HepG2 (cell line): ENCODE measurements at regions not wholly inside any gene's neighbourhood (a gene's known extent, or its start where the extent isn't known, plus 50 kb on each side); places are given as distances from the start of the nearest gene placed in this dataset.

Experiments
- ARHGAP35 ChIP-seq: sonication (generic); formaldehyde crosslinking; IDR thresholded peaks from 2 replicates; pipeline ENCODE4 v1.9.0; 2022; ENCODE audit warnings: mild to moderate bottlenecking, inconsistent platforms, moderate library complexity, missing genetic modification reagents, borderline replicate concordance
- BRF2 ChIP-seq: sonication (generic); formaldehyde crosslinking; IDR thresholded peaks from 2 replicates; pipeline ENCODE4 v1.8.1; 2022; ENCODE audit warnings: mild to moderate bottlenecking, missing genetic modification reagents
- CTCF ChIP-seq: sonication (generic); formaldehyde crosslinking; IDR thresholded peaks from 2 replicates; pipeline ENCODE4 v1.5.0; 2020; ENCODE audit warnings: mild to moderate bottlenecking, missing genetic modification reagents, moderate library complexity
- EZH2 ChIP-seq: conservative IDR thresholded peaks from 2 replicates; pipeline ENCODE4 v1.6.1; 2012; ENCODE audit warnings: mild to moderate bottlenecking, low read depth, low read length, moderate library complexity
- IKZF5 ChIP-seq: IDR thresholded peaks from 2 replicates; pipeline ENCODE4 v1.6.1; 2018; ENCODE audit warnings: missing genetic modification reagents, mild to moderate bottlenecking, missing compliant biosample characterization
- IRF1 ChIP-seq: sonication (generic); formaldehyde crosslinking; IDR thresholded peaks from 2 replicates; pipeline ENCODE4 v1.4.0; 2020; ENCODE audit warnings: low read depth, mild to moderate bottlenecking, missing genetic modification reagents
- JUN ChIP-seq: sonication (generic); formaldehyde crosslinking; IDR thresholded peaks from 2 replicates; pipeline ENCODE4 v1.4.0; 2020; ENCODE audit warnings: mild to moderate bottlenecking, missing genetic modification reagents
- KAT8 ChIP-seq: IDR thresholded peaks from 2 replicates; pipeline ENCODE4 v1.6.1; 2016; ENCODE audit warnings: missing genetic modification reagents, missing compliant biosample characterization
- KLF13 ChIP-seq: sonication (generic); formaldehyde crosslinking; IDR thresholded peaks from 2 replicates; pipeline ENCODE4 v1.4.0; 2020; ENCODE audit warnings: mild to moderate bottlenecking, missing genetic modification reagents
- MEIS2 ChIP-seq: sonication (generic); formaldehyde crosslinking; IDR thresholded peaks from 2 replicates; pipeline ENCODE4 v1.9.0; 2021; ENCODE audit warnings: mild to moderate bottlenecking, missing genetic modification reagents
- RELA ChIP-seq: sonication (generic); formaldehyde crosslinking; IDR thresholded peaks from 2 replicates; pipeline ENCODE4 v1.4.0; 2020; ENCODE audit warnings: missing genetic modification reagents
- SP1 ChIP-seq, 2 experiments: fragments of 450-650 bp in 1 of 2; sonication (generic) in 1 of 2; formaldehyde crosslinking in 1 of 2; IDR thresholded peaks; 2 replicates each; pipeline versions ENCODE4 v1.4.0 to v1.6.1; 2016 to 2020; ENCODE audit warnings: missing genetic modification reagents in 1 of 2
- ZNF17 ChIP-seq: sonication (generic); formaldehyde crosslinking; IDR thresholded peaks from 2 replicates; pipeline ENCODE4 v1.5.0; 2020; ENCODE audit warnings: mild to moderate bottlenecking, missing genetic modification reagents
- ZNF891 ChIP-seq: sonication (generic); formaldehyde crosslinking; IDR thresholded peaks from 2 replicates; pipeline ENCODE4 v1.5.0; 2020; ENCODE audit warnings: mild to moderate bottlenecking, missing genetic modification reagents

GRCh38 chr15:38164061-38164460, 88.6 kb upstream of the SPRED1 start:
- TF ChIP-seq MEIS2 (CRISPR knock-in tag) (no peak), IRF1 (CRISPR knock-in tag) (no peak), JUN (CRISPR knock-in tag) (no peak), ZNF17 (CRISPR knock-in tag) (no peak), IKZF5 (CRISPR knock-in tag) (no peak), ZNF891 (CRISPR knock-in tag) (no peak), EZH2 (no peak), SP1 (IDR thresholded peaks at IDR 0.05) (no peak), SP1 (CRISPR knock-in tag; IDR thresholded peaks at IDR 0.05) (no peak), RELA (CRISPR knock-in tag) (no peak), KLF13 (CRISPR knock-in tag) (no peak), BRF2 (CRISPR knock-in tag) (no peak), KAT8 (no peak), CTCF (CRISPR knock-in tag) (no peak), ARHGAP35 (CRISPR knock-in tag) (no peak)
